ENCODE measurements at regions not wholly inside any gene's neighbourhood (a gene's known extent, or its start where the extent isn't known, plus 50 kb on each side); places are given as distances from the start of the nearest gene placed in this dataset.

DNA sequence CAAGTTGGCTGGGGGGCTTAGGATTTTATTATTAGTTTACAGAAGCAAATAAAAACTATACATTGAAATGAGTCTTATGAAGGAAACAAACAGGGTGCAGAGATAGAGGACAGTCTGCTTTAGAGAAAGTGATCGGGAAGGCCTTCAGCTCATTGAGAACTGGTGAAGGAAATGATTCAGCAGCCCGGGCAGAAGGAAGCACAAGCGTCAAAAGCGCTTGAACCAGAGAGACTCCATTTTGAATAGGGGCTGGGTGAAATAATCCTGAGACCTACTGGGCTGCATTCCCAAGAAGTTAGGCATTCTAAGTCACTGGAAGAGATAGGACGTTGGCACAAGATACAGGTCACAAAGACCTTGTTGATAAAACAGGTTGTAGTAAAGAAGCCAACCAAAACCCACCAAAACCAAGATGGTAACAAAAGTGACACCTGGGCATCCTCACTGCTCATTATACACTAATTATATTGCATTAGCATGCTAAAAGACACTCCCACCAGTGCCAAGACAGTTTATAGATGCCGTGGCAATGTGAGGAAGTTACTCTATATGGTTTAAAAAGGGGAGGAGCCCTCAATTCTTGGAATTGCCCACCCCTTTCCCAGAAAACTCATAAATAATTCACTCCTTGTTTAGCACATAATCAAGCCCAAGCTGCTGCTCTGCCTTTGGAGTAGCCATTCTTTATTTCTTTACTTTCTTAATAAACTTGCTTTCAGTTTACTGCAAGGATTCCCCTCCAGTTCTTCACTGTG is 83.1 kb upstream of the MPP7 start:
- BruUV-seq (replicated peaks), result no TSS peak
- TF ChIP-seq SIN3A (IDR thresholded peaks at IDR 0.05; ENCODE audit: borderline replicate concordance, insufficient read depth, low read depth, low read length), result no peak
- TF ChIP-seq REST (IDR thresholded peaks at IDR 0.05; ENCODE audit: insufficient read depth in 1 of 2, low read depth in 2 of 2, low read length in 1 of 2), result no peak
- no peak for TF ChIP-seq TCF7L2 (IDR thresholded peaks at IDR 0.05; ENCODE audit: low read depth, low read length)
- TF ChIP-seq CTCF (IDR thresholded peaks at IDR 0.05), result no peak
- TF ChIP-seq POLR2AphosphoS5 (IDR thresholded peaks at IDR 0.05; ENCODE audit: low read depth, low read length), result no peak
- H3K4me3 ChIP-seq (ENCODE audit: low read depth in 2 of 2, low read length in 2 of 2), result no peak overlapping the region
- no peak overlapping the region for H3K27ac ChIP-seq (ENCODE audit: low read length)
- peaks cover 2% of the 10 kb centered on the region; the same call in 1 of the 2 replicates for H3K27me3 ChIP-seq (ENCODE audit: control insufficient read depth, insufficient read depth, low read length)
- POLR2A ChIA-PET, result interaction anchor here (0.6 kb wide), 1 partner anchor 58 kb away, joined by 8 read pairs; no protein-coding TSS in a partner anchor
- ATAC-seq (no peak), DNase-seq (ENCODE audit: low read depth, low spot score) (no peak)
- no peaks in the 10 kb centered on the region for H3K9me3 ChIP-seq (ENCODE audit: control insufficient read depth, insufficient read depth, low read depth, low read length)
- in situ Hi-C loops (cut with HindIII; ENCODE audit: low pct_unique_long_range_greater_than_20kb, low sequenced_read_pairs), result no loop called here
- no peaks in the 10 kb centered on the region; the same call in 1 of the 2 replicates for H3K4me1 ChIP-seq (ENCODE audit: control insufficient read depth, insufficient read depth, low read length)
- CTCF ChIA-PET, result interaction anchor here (0.6 kb wide), 1 partner anchor 1045 kb away, joined by 3 read pairs; no protein-coding TSS in a partner anchor
- intact Hi-C loops (cut with micrococcal nuclease; ENCODE audit: unreplicated experiment), result no loop called here
- no peaks in the 10 kb centered on the region for H3K36me3 ChIP-seq (ENCODE audit: control insufficient read depth, insufficient read depth, low read length)

DNA sequence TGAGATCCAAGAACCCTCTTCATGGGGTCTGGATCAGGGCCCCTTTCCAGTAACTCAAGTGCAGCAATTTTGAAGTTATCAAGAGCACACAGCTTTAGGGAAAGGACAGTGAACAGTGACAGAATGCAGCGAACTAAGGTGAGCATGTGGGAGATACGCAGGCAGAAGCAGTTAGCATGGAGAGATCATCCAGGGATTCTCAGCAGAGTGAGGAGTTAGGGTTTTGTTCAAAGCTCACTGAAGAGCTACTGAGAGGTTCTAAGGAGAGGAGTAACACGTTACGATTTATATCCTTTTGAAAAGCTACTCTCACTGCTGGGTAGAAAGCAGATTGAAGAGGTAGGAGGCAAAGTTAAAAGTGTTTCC is 83.6 kb upstream of the MPP7 start:
- ChIA-PET CTCF (interaction anchor here (0.6 kb wide), 1 partner anchor 1045 kb away, joined by 3 read pairs; no protein-coding TSS in a partner anchor), POLR2A (interaction anchor here (0.6 kb wide), 1 partner anchor 58 kb away, joined by 8 read pairs; no protein-coding TSS in a partner anchor)
- Histone ChIP-seq H3K27me3 (ENCODE audit: control insufficient read depth, insufficient read depth, low read length) (peaks cover 2% of the 10 kb centered on the region; the same call in 1 of the 2 replicates), H3K27ac (ENCODE audit: low read length) (no peak overlapping the region), H3K9me3 (ENCODE audit: control insufficient read depth, insufficient read depth, low read depth, low read length) (no peaks in the 10 kb centered on the region), H3K4me3 (ENCODE audit: low read depth in 2 of 2, low read length in 2 of 2) (no peak overlapping the region), H3K36me3 (ENCODE audit: control insufficient read depth, insufficient read depth, low read length) (no peaks in the 10 kb centered on the region), H3K4me1 (ENCODE audit: control insufficient read depth, insufficient read depth, low read length) (no peaks in the 10 kb centered on the region; the same call in 1 of the 2 replicates)
- DNase-seq (ENCODE audit: low read depth, low spot score) (no peak), ATAC-seq (no peak)
- in situ Hi-C loops (cut with HindIII; ENCODE audit: low pct_unique_long_range_greater_than_20kb, low sequenced_read_pairs) (no loop called here), intact Hi-C loops (cut with micrococcal nuclease; ENCODE audit: unreplicated experiment) (no loop called here)
- no peak for TF ChIP-seq SIN3A (IDR thresholded peaks at IDR 0.05; ENCODE audit: borderline replicate concordance, insufficient read depth, low read depth, low read length)
- TF ChIP-seq CTCF (IDR thresholded peaks at IDR 0.05), result no peak
- no peak for TF ChIP-seq TCF7L2 (IDR thresholded peaks at IDR 0.05; ENCODE audit: low read depth, low read length)
- no peak for TF ChIP-seq POLR2AphosphoS5 (IDR thresholded peaks at IDR 0.05; ENCODE audit: low read depth, low read length)
- no peak for TF ChIP-seq REST (IDR thresholded peaks at IDR 0.05; ENCODE audit: insufficient read depth in 1 of 2, low read depth in 2 of 2, low read length in 1 of 2)
- no TSS peak for BruUV-seq (replicated peaks)

Data from Panc1 (cell line).